Testis (tissue), 2 donors: ENCODE measurements at regions not wholly inside any gene's neighbourhood (a gene's known extent, or its start where the extent isn't known, plus 50 kb on each side); places are given as distances from the start of the nearest gene placed in this dataset.

Experiments used
- POLR2A ChIP-seq: fragments of 450-650 bp; IDR thresholded peaks from one replicate; pipeline ENCODE4 v1.6.1; 2017; ENCODE audit warnings: antibody characterized with exemption, mild to moderate bottlenecking, moderate library complexity
- TF ChIP-seq, protein P1 (sequence below), 3 experiments: fragments of 450-650 bp in 2 of 3; fragments of 200-600 bp in 1 of 3; sonication (generic) in 1 of 3; IDR thresholded peaks; one replicate each; pipeline ENCODE4 v1.5.1; 2016 to 2019; ENCODE audit warnings: antibody characterized with exemption in 3 of 3, mild to moderate bottlenecking in 2 of 3, moderate library complexity in 1 of 3

DNA sequence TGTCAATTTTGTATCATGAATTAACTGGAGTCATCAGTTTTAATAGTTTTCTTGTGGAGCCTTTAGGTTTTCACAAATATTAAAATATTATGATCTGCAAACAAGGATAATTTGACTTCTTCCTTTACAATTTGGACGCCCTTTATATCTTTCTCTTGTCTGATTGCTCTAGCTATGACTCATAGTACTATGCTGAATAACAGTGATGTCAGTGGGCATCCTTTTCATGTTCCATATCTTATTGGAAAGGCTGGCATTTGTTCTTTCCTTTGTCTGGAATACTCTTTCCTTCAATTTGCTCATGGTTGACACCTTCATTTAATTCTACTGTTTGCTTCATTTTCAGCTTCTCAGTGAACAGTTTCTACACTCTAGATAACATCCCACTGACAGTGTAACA is 1129.3 kb downstream of the SLITRK5 start:
- TF ChIP-seq, protein P1, sequence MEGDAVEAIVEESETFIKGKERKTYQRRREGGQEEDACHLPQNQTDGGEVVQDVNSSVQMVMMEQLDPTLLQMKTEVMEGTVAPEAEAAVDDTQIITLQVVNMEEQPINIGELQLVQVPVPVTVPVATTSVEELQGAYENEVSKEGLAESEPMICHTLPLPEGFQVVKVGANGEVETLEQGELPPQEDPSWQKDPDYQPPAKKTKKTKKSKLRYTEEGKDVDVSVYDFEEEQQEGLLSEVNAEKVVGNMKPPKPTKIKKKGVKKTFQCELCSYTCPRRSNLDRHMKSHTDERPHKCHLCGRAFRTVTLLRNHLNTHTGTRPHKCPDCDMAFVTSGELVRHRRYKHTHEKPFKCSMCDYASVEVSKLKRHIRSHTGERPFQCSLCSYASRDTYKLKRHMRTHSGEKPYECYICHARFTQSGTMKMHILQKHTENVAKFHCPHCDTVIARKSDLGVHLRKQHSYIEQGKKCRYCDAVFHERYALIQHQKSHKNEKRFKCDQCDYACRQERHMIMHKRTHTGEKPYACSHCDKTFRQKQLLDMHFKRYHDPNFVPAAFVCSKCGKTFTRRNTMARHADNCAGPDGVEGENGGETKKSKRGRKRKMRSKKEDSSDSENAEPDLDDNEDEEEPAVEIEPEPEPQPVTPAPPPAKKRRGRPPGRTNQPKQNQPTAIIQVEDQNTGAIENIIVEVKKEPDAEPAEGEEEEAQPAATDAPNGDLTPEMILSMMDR (IDR thresholded peaks at IDR 0.05): no peak
- no peak for TF ChIP-seq POLR2A
